ENCODE measurements at regions not wholly inside any gene's neighbourhood (a gene's known extent, or its start where the extent isn't known, plus 50 kb on each side); places are given as distances from the start of the nearest gene placed in this dataset.
"Not testable (repeated sequence)": the region's sequence is repeated elsewhere in the genome, so short reads cannot be mapped to it uniquely, and the experiment has no call there.

DNA sequence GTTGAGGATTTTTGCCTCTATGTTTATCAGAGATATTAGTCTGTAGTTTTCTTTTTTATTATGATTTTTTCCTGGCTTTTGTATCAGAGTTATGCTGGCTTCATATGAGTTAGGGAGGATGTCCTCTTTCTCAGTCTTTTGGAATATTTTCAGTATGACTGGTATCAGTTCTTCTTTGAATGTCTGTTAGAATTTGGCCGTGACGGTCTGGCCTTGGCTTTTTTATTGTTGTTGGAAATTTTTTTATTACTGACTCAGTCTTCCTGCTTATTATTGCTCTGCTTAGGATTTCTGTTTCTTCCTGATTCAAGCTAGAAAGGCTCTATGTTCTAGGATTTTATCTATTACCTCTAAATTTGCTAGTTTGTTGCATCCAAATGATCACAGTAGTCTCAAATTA is 421.9 kb downstream of the CDH10 start:
- DNase-seq = no peak

DNA sequence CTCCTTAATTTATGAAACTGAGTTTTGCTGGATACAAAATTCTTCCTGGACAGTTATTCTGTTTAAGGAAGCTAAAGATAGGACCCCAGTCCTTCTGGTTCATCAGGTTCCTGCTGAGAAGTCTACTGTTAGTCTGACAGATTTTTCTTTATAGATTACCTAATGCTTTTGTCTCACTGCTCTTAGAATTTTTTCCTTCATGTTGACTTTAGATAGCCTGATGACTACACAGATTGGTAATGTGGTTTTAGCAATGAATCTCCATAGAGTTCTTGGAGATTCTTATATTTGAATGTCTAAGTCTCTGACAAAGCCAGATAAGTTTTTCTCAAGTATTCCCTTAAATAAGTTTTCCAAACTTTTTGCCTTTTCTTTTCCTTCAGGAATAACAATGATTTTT is 419.7 kb downstream of the CDH10 start:
- Histone ChIP-seq H3K9me3 (peaks cover 0 to 5% (median 0%) of the 10 kb centered on the region in 3 donors), H3K27ac (no peak overlapping the region), H3K4me3 (no peak overlapping the region), H3K4me1 (no peaks in the 10 kb centered on the region), H3K36me3 (no peaks in the 10 kb centered on the region), H3K27me3 (no peaks in the 10 kb centered on the region)
- TF ChIP-seq, protein P1, sequence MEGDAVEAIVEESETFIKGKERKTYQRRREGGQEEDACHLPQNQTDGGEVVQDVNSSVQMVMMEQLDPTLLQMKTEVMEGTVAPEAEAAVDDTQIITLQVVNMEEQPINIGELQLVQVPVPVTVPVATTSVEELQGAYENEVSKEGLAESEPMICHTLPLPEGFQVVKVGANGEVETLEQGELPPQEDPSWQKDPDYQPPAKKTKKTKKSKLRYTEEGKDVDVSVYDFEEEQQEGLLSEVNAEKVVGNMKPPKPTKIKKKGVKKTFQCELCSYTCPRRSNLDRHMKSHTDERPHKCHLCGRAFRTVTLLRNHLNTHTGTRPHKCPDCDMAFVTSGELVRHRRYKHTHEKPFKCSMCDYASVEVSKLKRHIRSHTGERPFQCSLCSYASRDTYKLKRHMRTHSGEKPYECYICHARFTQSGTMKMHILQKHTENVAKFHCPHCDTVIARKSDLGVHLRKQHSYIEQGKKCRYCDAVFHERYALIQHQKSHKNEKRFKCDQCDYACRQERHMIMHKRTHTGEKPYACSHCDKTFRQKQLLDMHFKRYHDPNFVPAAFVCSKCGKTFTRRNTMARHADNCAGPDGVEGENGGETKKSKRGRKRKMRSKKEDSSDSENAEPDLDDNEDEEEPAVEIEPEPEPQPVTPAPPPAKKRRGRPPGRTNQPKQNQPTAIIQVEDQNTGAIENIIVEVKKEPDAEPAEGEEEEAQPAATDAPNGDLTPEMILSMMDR (IDR thresholded peaks at IDR 0.05) = no peak
- intact Hi-C loops (cut with DNase I; ENCODE audit: low total_unique reads) = no loop called here
- no peak for DNase-seq

More for the DNA sequence above, 421.9 kb downstream of the CDH10 start:
- Histone ChIP-seq H3K27ac (no peak overlapping the region), H3K36me3 (no peaks in the 10 kb centered on the region), H3K4me1 (no peaks in the 10 kb centered on the region), H3K9me3 (peaks cover 0 to 5% (median 0%) of the 10 kb centered on the region in 3 donors), H3K4me3 (no peak overlapping the region), H3K27me3 (no peaks in the 10 kb centered on the region)
- intact Hi-C loops (cut with DNase I; ENCODE audit: low total_unique reads) = no loop called here
- TF ChIP-seq, protein P1 (IDR thresholded peaks at IDR 0.05) = no peak

DNA sequence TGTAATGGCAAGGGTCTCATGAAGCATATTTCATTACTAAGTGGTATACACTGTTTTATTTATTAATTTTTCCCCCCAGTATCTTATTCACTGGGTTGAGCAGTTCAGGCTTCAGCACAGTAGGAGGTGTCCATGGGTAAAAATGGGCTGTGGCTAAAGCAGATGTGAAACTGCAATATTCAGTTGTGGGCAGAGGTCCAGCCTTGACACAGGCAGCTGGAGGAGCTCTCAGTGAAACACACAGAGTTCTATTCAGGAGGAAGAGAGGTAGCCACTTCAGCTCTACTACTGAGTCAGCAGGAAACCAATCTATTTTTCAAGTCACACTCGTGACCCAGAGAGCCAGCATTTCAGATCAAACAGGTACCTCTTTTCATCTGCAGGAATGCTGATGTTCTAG is 418.3 kb downstream of the CDH10 start:
- DNase-seq = peak in 1 of 2 donors; percentile 35
- intact Hi-C loops (cut with DNase I; ENCODE audit: low total_unique reads) = no loop called here
- H3K27ac ChIP-seq = no peak overlapping the region
- H3K4me3 ChIP-seq = no peak overlapping the region
- TF ChIP-seq, protein P1 (IDR thresholded peaks at IDR 0.05) = no peak
- no peaks in the 10 kb centered on the region for H3K27me3 ChIP-seq
- no peaks in the 10 kb centered on the region for H3K4me1 ChIP-seq
- H3K9me3 ChIP-seq = no peaks in the 10 kb centered on the region
- no peaks in the 10 kb centered on the region for H3K36me3 ChIP-seq

DNA sequence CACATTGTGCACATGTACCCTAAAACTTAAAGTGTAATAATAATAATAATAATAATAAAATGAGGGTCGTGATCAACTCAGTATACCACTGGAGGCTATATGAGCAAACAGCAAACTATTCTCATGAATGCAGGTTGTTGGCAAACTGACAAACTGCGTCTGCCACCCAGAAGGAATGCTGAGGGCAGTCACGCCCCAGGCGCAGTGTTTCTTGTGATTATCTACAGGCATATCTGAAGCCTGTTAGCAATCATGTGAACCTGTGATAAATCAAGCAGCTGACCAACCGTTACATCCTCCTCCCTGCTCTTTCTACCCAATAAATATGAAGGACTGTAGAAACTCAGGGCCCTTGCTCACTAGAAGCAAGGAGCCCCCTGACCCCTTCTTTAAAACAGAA is 416.9 kb downstream of the CDH10 start:
- H3K27me3 ChIP-seq; H3K9me3 ChIP-seq; H3K4me1 ChIP-seq; H3K36me3 ChIP-seq; H3K4me3 ChIP-seq; intact Hi-C loops (cut with DNase I; ENCODE audit: low total_unique reads); H3K27ac ChIP-seq; DNase-seq: not testable (repeated sequence)

DNA sequence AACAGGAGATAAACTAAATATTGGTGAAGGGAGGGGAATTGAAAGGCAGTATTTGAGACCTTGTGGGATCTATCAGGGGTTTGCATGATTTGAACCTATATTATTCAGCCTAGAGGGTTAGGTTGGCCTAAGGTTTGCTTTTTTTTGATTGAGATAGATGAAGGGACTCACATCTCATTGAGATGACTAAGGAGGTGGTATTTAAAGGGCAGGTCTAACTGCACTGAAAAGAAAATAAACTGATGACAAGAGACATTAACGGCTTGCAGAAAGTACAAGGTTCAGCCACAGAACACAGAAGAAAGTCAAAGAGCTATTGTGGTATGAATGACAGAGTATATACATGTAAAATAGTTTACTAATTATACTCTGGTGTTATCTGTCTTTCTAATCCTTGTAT is 412.7 kb downstream of the CDH10 start:
- Histone ChIP-seq H3K9me3 (no peaks in the 10 kb centered on the region), H3K27ac (no peak overlapping the region), H3K27me3 (no peaks in the 10 kb centered on the region), H3K4me3 (no peak overlapping the region), H3K36me3 (no peaks in the 10 kb centered on the region), H3K4me1 (no peaks in the 10 kb centered on the region)
- DNase-seq = no peak
- intact Hi-C loops (cut with DNase I; ENCODE audit: low total_unique reads) = no loop called here
- TF ChIP-seq, protein P1 (IDR thresholded peaks at IDR 0.05) = no peak

DNA sequence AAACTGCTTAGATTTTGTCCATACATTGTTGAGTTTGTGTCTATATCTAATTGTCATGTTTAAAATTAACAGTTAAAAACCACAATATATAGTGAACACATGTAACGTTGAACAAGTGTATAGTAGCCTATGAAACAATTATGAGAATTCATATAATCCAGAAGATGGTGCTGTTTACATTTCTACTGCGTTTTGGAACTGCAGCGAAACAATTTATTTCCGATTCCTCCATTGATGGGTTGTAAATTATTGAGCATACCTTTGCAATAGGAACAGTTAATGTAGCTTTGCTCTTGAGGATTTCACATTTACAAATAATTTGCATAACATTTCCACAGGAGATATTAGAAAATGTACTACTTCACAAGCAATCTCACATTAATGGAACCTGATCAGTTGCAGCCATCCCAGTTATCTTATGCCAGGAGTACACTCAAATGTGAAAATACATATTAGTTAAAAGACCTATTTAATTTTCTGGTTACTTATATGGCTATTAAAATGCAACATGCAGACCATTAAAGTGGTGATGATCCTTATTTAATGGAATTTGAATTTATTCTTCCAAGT is 411.8 kb downstream of the CDH10 start:
- Histone ChIP-seq H3K27ac (no peak overlapping the region), H3K4me3 (no peak overlapping the region), H3K36me3 (no peaks in the 10 kb centered on the region), H3K4me1 (no peaks in the 10 kb centered on the region), H3K27me3 (no peaks in the 10 kb centered on the region), H3K9me3 (no peaks in the 10 kb centered on the region)
- TF ChIP-seq, protein P1 (IDR thresholded peaks at IDR 0.05) = no peak
- intact Hi-C loops (cut with DNase I; ENCODE audit: low total_unique reads) = no loop called here
- DNase-seq = no peak

Measured in tibial artery (tissue), 4 donors.